Ascending aorta (tissue), 2 donors: ENCODE measurements at regions not wholly inside any gene's neighbourhood (a gene's known extent, or its start where the extent isn't known, plus 50 kb on each side); places are given as distances from the start of the nearest gene placed in this dataset.

Experiments
- DNase-seq, 2 donors: peaks; one replicate each; pipeline ENCODE4 v3.0.0-alpha.2; 2019; ENCODE audit warnings: low spot score in 2 of 2
- H3K27ac ChIP-seq, 2 donors: fragments of 200-600 bp; sonication (generic); one replicate each; pipeline ENCODE4 v1.5.1; 2016 to 2017; ENCODE audit warnings: mild to moderate bottlenecking in 1 of 2
- H3K27me3 ChIP-seq: fragments of 200-600 bp; sonication (generic); one replicate; pipeline ENCODE4 v1.5.1; 2017
- H3K36me3 ChIP-seq, 2 donors: fragments of 200-600 bp; sonication (generic); one replicate each; pipeline ENCODE4 v1.5.1; 2016
- H3K4me1 ChIP-seq, 2 donors: fragments of 200-600 bp; sonication (generic); one replicate each; pipeline ENCODE4 v1.5.1; 2016 to 2017; ENCODE audit warnings: mild to moderate bottlenecking in 1 of 2
- H3K4me3 ChIP-seq, 2 donors: fragments of 200-600 bp; sonication (generic); one replicate each; pipeline ENCODE4 v1.5.1; 2016 to 2017; ENCODE audit warnings: mild to moderate bottlenecking in 1 of 2
- H3K9me3 ChIP-seq, 2 donors: fragments of 200-600 bp; sonication (generic); one replicate each; pipeline ENCODE4 v1.5.1; 2016
- intact Hi-C: fragments of 100-400 bp; cut with DNase I; formaldehyde crosslinking; loops from one replicate; pipeline ENCODE4 v1.15.1; 2023
- TF ChIP-seq, protein P1 (sequence below), 3 experiments: fragments of 200-600 bp in 2 of 3; fragments of 450-650 bp in 1 of 3; sonication (generic) in 2 of 3; IDR thresholded peaks; one replicate each; pipeline ENCODE4 v1.5.1; 2016 to 2019; ENCODE audit warnings: antibody characterized with exemption in 3 of 3, mild to moderate bottlenecking in 1 of 3, moderate library complexity in 1 of 3

DNA sequence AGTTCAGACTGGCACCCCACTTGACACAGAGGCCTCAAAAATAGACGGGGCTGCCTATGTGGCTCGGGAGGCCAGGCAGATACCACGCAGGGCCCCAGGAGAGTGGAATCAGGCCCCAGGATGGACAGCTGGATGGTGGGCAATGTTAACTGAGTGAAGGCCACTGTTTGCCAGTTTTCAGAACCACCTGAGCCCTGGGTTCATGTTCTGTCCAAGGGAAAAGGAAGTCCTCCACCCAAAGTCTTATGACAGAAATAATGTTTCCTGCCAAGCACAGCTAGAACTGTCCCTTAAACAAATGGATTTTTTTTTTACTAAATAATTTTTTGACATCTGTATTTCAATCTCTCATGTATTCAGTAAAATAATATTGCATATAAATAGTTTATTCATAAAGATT lies 228.4 kb downstream of the KLF13 start:
- Histone ChIP-seq H3K4me3 (no peak overlapping the region), H3K36me3 (no peaks in the 10 kb centered on the region), H3K27me3 (no peaks in the 10 kb centered on the region), H3K27ac (peak overlapping the region in 1 of 2 donors; percentile 33), H3K4me1 (no peaks in the 10 kb centered on the region), H3K9me3 (no peaks in the 10 kb centered on the region)
- TF ChIP-seq, protein P1, sequence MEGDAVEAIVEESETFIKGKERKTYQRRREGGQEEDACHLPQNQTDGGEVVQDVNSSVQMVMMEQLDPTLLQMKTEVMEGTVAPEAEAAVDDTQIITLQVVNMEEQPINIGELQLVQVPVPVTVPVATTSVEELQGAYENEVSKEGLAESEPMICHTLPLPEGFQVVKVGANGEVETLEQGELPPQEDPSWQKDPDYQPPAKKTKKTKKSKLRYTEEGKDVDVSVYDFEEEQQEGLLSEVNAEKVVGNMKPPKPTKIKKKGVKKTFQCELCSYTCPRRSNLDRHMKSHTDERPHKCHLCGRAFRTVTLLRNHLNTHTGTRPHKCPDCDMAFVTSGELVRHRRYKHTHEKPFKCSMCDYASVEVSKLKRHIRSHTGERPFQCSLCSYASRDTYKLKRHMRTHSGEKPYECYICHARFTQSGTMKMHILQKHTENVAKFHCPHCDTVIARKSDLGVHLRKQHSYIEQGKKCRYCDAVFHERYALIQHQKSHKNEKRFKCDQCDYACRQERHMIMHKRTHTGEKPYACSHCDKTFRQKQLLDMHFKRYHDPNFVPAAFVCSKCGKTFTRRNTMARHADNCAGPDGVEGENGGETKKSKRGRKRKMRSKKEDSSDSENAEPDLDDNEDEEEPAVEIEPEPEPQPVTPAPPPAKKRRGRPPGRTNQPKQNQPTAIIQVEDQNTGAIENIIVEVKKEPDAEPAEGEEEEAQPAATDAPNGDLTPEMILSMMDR (IDR thresholded peaks at IDR 0.05), result no peak
- intact Hi-C loops, result no loop called here
- DNase-seq, result no peak

- TF ChIP-seq, protein P1 (IDR thresholded peaks at IDR 0.05), result no peak
- no peak overlapping the region for H3K27ac ChIP-seq
- no peak for DNase-seq
Measured at GRCh38 chr15:31556494-31557150, 230.0 kb downstream of the KLF13 start.

DNA sequence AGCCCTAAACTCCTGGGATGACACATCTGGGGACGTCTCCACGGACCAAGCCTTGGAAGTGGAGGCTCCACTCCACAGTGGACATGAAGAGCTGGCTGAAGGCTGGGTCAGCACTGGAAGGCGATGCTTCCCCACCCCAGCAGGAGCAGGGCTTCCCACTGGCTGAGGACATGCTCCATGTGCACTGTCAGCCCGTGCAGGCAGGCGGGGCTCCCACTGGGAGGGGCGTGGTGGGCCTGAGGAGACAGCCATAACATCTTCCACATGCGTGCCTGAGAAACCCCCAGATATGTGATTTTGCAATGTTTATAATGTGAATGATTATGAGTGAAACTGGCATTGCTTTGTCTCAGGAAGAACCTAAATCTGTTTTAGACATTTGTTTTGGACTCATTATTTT lies 231.3 kb downstream of the KLF13 start:
- TF ChIP-seq, protein P1 (IDR thresholded peaks at IDR 0.05), result no peak
- intact Hi-C loops, result no loop called here
- no peaks in the 10 kb centered on the region for H3K4me1 ChIP-seq
- no peak overlapping the region for H3K27ac ChIP-seq
- H3K9me3 ChIP-seq, result no peaks in the 10 kb centered on the region
- no peaks in the 10 kb centered on the region for H3K27me3 ChIP-seq
- no peak overlapping the region for H3K4me3 ChIP-seq
- H3K36me3 ChIP-seq, result no peaks in the 10 kb centered on the region
- DNase-seq, result no peak

More at GRCh38 chr15:31556494-31557150, 230.0 kb downstream of the KLF13 start:
- Histone ChIP-seq H3K9me3 (no peaks in the 10 kb centered on the region), H3K4me3 (no peak overlapping the region), H3K27me3 (no peaks in the 10 kb centered on the region), H3K36me3 (no peaks in the 10 kb centered on the region), H3K4me1 (no peaks in the 10 kb centered on the region)
- intact Hi-C loops, result no loop called here

DNA sequence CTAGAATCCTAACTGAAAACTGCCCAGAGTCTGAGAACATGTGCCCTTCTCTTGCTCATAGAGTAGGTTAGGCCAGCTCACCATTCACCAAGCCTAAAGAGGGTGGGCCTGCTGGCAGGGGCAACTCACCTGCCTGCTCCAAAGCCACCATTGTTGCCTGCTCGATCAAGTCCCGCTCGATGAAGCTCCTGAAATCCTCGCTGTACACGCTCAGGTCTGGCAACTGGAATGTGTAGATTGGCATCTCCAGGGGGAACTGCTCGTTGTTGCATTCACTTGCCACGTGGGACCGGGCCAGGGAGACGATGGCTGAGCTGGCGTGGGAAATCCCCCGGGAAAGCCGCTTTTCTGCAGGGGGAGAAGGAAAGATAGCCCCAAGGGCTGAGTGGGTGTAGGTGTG lies 232.2 kb downstream of the KLF13 start:
- no peak overlapping the region for H3K27ac ChIP-seq
- no peak for DNase-seq
- H3K27me3 ChIP-seq, result no peaks in the 10 kb centered on the region
- no peak overlapping the region for H3K4me3 ChIP-seq
- no peaks in the 10 kb centered on the region for H3K9me3 ChIP-seq
- H3K4me1 ChIP-seq, result no peaks in the 10 kb centered on the region
- intact Hi-C loops, result no loop called here
- TF ChIP-seq, protein P1 (IDR thresholded peaks at IDR 0.05), result no peak
- no peaks in the 10 kb centered on the region for H3K36me3 ChIP-seq

DNA sequence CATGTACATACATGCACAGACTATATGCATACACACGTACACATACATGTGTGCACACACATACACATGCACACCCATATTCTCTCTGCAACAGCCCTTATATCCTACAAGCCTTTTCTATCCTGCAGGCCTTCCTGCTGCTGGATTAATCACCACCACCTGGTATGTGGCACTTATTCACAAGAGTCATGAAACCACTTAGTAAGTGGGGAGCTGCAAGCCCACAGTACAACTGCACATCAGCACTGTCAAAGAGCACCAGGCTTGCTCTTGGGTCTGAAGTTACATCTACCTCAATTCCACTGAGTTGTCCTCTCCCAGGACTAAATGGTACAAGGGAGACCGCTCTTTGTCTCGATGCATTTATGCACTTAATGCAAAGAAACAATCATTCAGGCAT lies 233.2 kb downstream of the KLF13 start:
- Histone ChIP-seq H3K27ac (no peak overlapping the region), H3K9me3 (no peaks in the 10 kb centered on the region), H3K27me3 (no peaks in the 10 kb centered on the region), H3K4me1 (no peaks in the 10 kb centered on the region), H3K4me3 (no peak overlapping the region), H3K36me3 (no peaks in the 10 kb centered on the region)
- intact Hi-C loops, result no loop called here
- DNase-seq, result no peak
- TF ChIP-seq, protein P1 (IDR thresholded peaks at IDR 0.05), result no peak

GRCh38 chr15:31560643-31561042 lies 234.0 kb downstream of the KLF13 start:
- Histone ChIP-seq H3K27me3 (no peaks in the 10 kb centered on the region), H3K36me3 (no peaks in the 10 kb centered on the region), H3K27ac (no peak overlapping the region), H3K4me3 (no peak overlapping the region), H3K4me1 (no peaks in the 10 kb centered on the region), H3K9me3 (no peaks in the 10 kb centered on the region)
- intact Hi-C loops, result no loop called here
- TF ChIP-seq, protein P1 (IDR thresholded peaks at IDR 0.05), result no peak
- DNase-seq, result no peak
